NCI-H2081 treated with DMSO at 0.1 percent for 48 hours (cell line): ENCODE measurements at regions not wholly inside any gene's neighbourhood (a gene's known extent, or its start where the extent isn't known, plus 50 kb on each side); places are given as distances from the start of the nearest gene placed in this dataset.
"Not testable (repeated sequence)": the region's sequence is repeated elsewhere in the genome, so short reads cannot be mapped to it uniquely, and the experiment has no call there.

Source experiments
- DNase-seq: peaks from one replicate; lab custom pipeline; 2025; lab: John Stamatoyannopoulos, UW

- no peak for DNase-seq
These were observed 245.2 kb downstream of the AACS start for GRCh38 chr12:125310461-125310860.

GRCh38 chr12:125311050-125311449, 245.8 kb downstream of the AACS start:
- no peak for DNase-seq

- DNase-seq, result no peak
These were observed 247.2 kb downstream of the AACS start for GRCh38 chr12:125312471-125312870.

GRCh38 chr12:125314051-125314755, 249.0 kb downstream of the AACS start:
- no peak for DNase-seq

- DNase-seq, result no peak
These were observed 250.5 kb downstream of the AACS start for GRCh38 chr12:125315771-125316170.

GRCh38 chr12:125320177-125320576, 254.9 kb downstream of the AACS start:
- DNase-seq, result no peak

GRCh38 chr12:125324861-125325490, 259.7 kb downstream of the AACS start:
- no peak for DNase-seq

GRCh38 chr12:125329239-125330102, 264.2 kb downstream of the AACS start:
- no peak for DNase-seq

- DNase-seq, result no peak
These were observed 265.6 kb downstream of the AACS start for GRCh38 chr12:125330645-125331341.

- no peak for DNase-seq
These were observed 266.3 kb downstream of the AACS start for GRCh38 chr12:125331342-125332052.

GRCh38 chr12:125332900-125333299, 267.7 kb downstream of the AACS start:
- no peak for DNase-seq

- DNase-seq, result no peak
These were observed 271.0 kb downstream of the AACS start for GRCh38 chr12:125336246-125336645.

- DNase-seq, result no peak
These were observed 275.6 kb downstream of the AACS start for GRCh38 chr12:125340791-125341190.

- no peak for DNase-seq
These were observed 276.2 kb downstream of the AACS start for GRCh38 chr12:125341422-125341821.

GRCh38 chr12:125343649-125344048, 278.4 kb downstream of the AACS start:
- DNase-seq, result no peak

- DNase-seq, result no peak
These were observed 281.1 kb downstream of the AACS start for GRCh38 chr12:125346362-125346761.

GRCh38 chr12:125351788-125352187, 286.6 kb downstream of the AACS start:
- DNase-seq, result no peak

GRCh38 chr12:125353002-125353401, 287.8 kb downstream of the AACS start:
- DNase-seq, result not testable (repeated sequence)

GRCh38 chr12:125353871-125354270, 288.6 kb downstream of the AACS start:
- DNase-seq, result no peak

- DNase-seq, result no peak
These were observed 290.4 kb downstream of the AACS start for GRCh38 chr12:125355614-125356013.

GRCh38 chr12:125356111-125356510, 290.9 kb downstream of the AACS start:
- DNase-seq, result no peak

GRCh38 chr12:125357561-125357960, 292.3 kb downstream of the AACS start:
- no peak for DNase-seq
